ENCODE measurements at regions not wholly inside any gene's neighbourhood (a gene's known extent, or its start where the extent isn't known, plus 50 kb on each side); places are given as distances from the start of the nearest gene placed in this dataset.

DNA sequence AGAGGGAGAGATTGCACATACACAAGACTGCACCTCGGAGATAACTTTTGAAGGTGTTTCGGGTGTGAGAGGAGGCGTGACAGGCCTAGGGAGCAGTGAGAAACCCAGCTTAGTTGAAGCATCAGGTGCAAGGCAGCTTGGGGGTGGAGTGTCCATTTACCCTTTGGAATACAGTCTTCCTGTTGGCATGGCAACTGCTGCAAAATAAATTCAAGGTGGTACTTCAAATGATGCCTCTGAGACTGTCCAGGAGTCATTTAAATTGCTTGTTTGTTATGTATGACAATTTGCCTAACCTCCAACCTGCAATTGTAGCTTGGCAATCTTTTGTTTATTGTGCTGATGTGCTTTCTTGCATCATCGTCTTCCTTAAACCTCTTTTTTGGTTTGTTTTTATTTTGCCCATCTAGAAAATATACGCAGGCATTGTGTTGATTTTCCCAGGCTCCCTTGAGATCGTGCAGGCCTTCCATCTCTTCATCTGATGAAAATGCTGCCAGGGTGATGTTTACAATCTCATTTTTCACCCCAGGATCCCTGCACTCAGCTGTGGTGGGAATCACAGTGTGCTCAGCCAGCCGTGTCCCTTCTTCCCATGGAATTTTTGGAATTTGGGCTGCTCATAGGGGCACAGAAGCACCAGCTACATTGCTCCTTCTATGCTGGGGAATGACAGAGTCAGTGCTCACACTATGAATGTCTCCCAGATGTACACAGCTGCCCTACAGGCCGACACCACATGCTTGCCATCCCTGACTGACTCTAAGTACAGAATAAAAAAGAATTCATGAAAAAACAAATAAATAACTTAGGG lies 583.1 kb upstream of the CFAP20DC start:
- no peaks in the 10 kb centered on the region for H3K9me3 ChIP-seq (replicated peaks in 1 of 3)
- intact Hi-C loops (cut with DNase I) = no loop called here
- H3K36me3 ChIP-seq (replicated peaks in 1 of 2) = no peaks in the 10 kb centered on the region
- no peak for DNase-seq
- H3K27me3 ChIP-seq = no peaks in the 10 kb centered on the region
- H3K4me3 ChIP-seq = no peak overlapping the region
- TF ChIP-seq, protein P1, sequence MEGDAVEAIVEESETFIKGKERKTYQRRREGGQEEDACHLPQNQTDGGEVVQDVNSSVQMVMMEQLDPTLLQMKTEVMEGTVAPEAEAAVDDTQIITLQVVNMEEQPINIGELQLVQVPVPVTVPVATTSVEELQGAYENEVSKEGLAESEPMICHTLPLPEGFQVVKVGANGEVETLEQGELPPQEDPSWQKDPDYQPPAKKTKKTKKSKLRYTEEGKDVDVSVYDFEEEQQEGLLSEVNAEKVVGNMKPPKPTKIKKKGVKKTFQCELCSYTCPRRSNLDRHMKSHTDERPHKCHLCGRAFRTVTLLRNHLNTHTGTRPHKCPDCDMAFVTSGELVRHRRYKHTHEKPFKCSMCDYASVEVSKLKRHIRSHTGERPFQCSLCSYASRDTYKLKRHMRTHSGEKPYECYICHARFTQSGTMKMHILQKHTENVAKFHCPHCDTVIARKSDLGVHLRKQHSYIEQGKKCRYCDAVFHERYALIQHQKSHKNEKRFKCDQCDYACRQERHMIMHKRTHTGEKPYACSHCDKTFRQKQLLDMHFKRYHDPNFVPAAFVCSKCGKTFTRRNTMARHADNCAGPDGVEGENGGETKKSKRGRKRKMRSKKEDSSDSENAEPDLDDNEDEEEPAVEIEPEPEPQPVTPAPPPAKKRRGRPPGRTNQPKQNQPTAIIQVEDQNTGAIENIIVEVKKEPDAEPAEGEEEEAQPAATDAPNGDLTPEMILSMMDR (IDR thresholded peaks at IDR 0.05) = no peak
- TF ChIP-seq POLR2A (IDR thresholded peaks at IDR 0.05) = no peak
- no peak overlapping the region for H3K27ac ChIP-seq
- H3K4me1 ChIP-seq (replicated peaks in 1 of 2) = no peaks in the 10 kb centered on the region
- WGBS, 4 donors = 76 to 78% (median 78%) methylated on average over 8 of the region's 8 CpGs

DNA sequence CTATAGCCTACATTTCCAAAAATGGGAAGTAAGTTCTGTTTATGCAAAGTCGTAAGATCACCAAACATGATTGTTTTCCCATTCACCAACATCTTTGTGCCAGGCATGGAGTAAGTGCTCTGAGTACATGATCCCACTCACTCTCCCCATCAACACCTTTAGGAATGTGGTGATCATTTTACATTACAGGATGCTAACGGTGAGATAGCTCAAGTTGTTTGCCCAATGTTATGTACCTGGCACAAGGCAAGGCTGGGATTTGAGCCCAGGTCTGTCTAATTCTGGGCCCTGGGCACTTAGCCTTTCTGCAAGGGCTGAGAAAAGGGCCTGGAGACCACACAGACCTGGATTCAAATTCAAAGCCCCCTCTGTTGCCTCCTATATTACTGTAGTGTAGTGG lies 581.7 kb upstream of the CFAP20DC start:
- Histone ChIP-seq H3K36me3 (replicated peaks in 1 of 2) (no peaks in the 10 kb centered on the region), H3K4me1 (replicated peaks in 1 of 2) (no peaks in the 10 kb centered on the region), H3K9me3 (replicated peaks in 1 of 3) (no peaks in the 10 kb centered on the region), H3K27ac (no peak overlapping the region), H3K4me3 (no peak overlapping the region), H3K27me3 (no peaks in the 10 kb centered on the region)
- 89 to 97% (median 95%) methylated on average over 2 of the region's 2 CpGs for WGBS, 4 donors
- no peak for TF ChIP-seq POLR2A (IDR thresholded peaks at IDR 0.05)
- TF ChIP-seq, protein P1 (IDR thresholded peaks at IDR 0.05) = no peak
- intact Hi-C loops (cut with DNase I) = no loop called here
- no peak for DNase-seq

GRCh38 chr3:59621037-59621436 lies 571.2 kb upstream of the CFAP20DC start:
- no peaks in the 10 kb centered on the region for H3K4me1 ChIP-seq (replicated peaks in 1 of 2)
- no peak for DNase-seq
- TF ChIP-seq, protein P1 (IDR thresholded peaks at IDR 0.05) = no peak
- no peak for TF ChIP-seq POLR2A (IDR thresholded peaks at IDR 0.05)
- H3K27ac ChIP-seq = no peak overlapping the region
- H3K27me3 ChIP-seq = no peaks in the 10 kb centered on the region
- no peaks in the 10 kb centered on the region for H3K36me3 ChIP-seq (replicated peaks in 1 of 2)
- intact Hi-C loops (cut with DNase I) = no loop called here
- H3K4me3 ChIP-seq = no peak overlapping the region
- no peaks in the 10 kb centered on the region for H3K9me3 ChIP-seq (replicated peaks in 1 of 3)
- 73 to 87% (median 78%) methylated on average over 3 of the region's 3 CpGs for WGBS, 4 donors

DNA sequence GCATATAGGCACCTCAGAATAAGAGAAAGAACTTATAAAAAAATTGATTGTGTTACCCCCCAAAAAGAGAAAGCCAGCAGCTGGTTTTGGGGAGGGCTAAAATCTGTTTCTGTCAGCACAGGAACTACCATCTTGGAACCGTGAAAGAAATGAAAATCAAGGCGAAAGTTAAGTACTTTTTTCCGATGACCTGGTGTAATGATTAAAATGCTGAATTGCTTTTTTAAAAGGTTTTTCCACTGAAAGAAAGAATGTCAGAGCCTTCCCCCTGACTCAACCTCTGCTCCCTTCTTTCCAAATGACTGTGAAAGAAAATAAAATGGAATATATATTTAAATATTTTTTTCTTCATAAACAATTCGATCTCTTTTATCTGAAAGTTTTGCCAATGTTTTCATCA lies 570.5 kb upstream of the CFAP20DC start:
- WGBS, 4 donors = 73 to 81% (median 77%) methylated on average over 4 of the region's 4 CpGs
- H3K4me1 ChIP-seq (replicated peaks in 1 of 2) = no peaks in the 10 kb centered on the region
- intact Hi-C loops (cut with DNase I) = no loop called here

More for the DNA sequence above, 570.5 kb upstream of the CFAP20DC start:
- Histone ChIP-seq H3K4me3 (no peak overlapping the region), H3K27ac (no peak overlapping the region), H3K36me3 (replicated peaks in 1 of 2) (no peaks in the 10 kb centered on the region), H3K27me3 (no peaks in the 10 kb centered on the region), H3K9me3 (replicated peaks in 1 of 3) (no peaks in the 10 kb centered on the region)
- TF ChIP-seq, protein P1 (IDR thresholded peaks at IDR 0.05) = no peak
- TF ChIP-seq POLR2A (IDR thresholded peaks at IDR 0.05) = no peak
- DNase-seq = no peak
